Stomach (tissue), 8 donors: ENCODE measurements at regions not wholly inside any gene's neighbourhood (a gene's known extent, or its start where the extent isn't known, plus 50 kb on each side); places are given as distances from the start of the nearest gene placed in this dataset.
A peak's percentile ranks its signal among the peaks of the same experiment; 100 is the strongest.

ENCODE experiments used
- DNase-seq, 2 donors: peaks; one replicate each; pipeline versions ENCODE4 v3.0.0 to v3.0.0-alpha.2; 2013 to 2019
- H3K27ac ChIP-seq, 5 donors: fragments of 200-600 bp in 4 of 5; sonication (generic) in 4 of 5; one replicate each; pipeline ENCODE4 v1.5.1; 2013 to 2019; ENCODE audit warnings: mild to moderate bottlenecking in 1 of 5, moderate library complexity in 1 of 5
- H3K27me3 ChIP-seq, 3 donors: fragments of 200-600 bp; sonication (generic); one replicate each; pipeline ENCODE4 v1.5.1; 2017 to 2019; ENCODE audit warnings: mixed run types in 1 of 3
- H3K36me3 ChIP-seq, 4 donors: fragments of 200-600 bp; sonication (generic); 1 replicate in 3 of 4; 2 replicates in 1 of 4; pipeline ENCODE4 v1.5.1; 2016 to 2019
- H3K4me1 ChIP-seq, 4 donors: fragments of 200-600 bp; sonication (generic); one replicate each; pipeline ENCODE4 v1.5.1; 2016 to 2019
- H3K4me3 ChIP-seq, 4 donors: fragments of 200-600 bp; sonication (generic) in 3 of 4; one replicate each; pipeline ENCODE4 v1.5.1; 2016 to 2019; ENCODE audit warnings: mild to moderate bottlenecking in 1 of 4
- H3K9me3 ChIP-seq, 4 donors: fragments of 200-600 bp; sonication (generic); one replicate each; pipeline ENCODE4 v1.5.1; 2016 to 2019
- EP300 ChIP-seq: sonication (generic); formaldehyde crosslinking; IDR thresholded peaks from one replicate; pipeline ENCODE4 v1.6.1; 2017; ENCODE audit warnings: antibody characterized with exemption
- POLR2A ChIP-seq, 4 donors: fragments of 450-650 bp; IDR thresholded peaks; one replicate each; pipeline ENCODE4 v1.6.1; 2016; ENCODE audit warnings: antibody characterized with exemption in 4 of 4, control low read depth in 2 of 4, mild to moderate bottlenecking in 1 of 4, moderate library complexity in 1 of 4
- POLR2AphosphoS5 ChIP-seq, 3 donors: sonication (generic); formaldehyde crosslinking; IDR thresholded peaks; one replicate each; pipeline ENCODE4 v1.6.1; 2016; ENCODE audit warnings: antibody characterized with exemption in 3 of 3
- WGBS, 5 donors: extraction: QIAGEN DNeasy Blood & Tissue Kit in 3 of 5; methylation state at CpG; one replicate each; pipeline versions ENCODE4 v1.1.5 to v1.1.7; 2013 to 2018; 5-methylcytosine and 5-hydroxymethylcytosine counted together
- intact Hi-C: fragments of 100-400 bp; cut with DNase I; formaldehyde crosslinking; loops from one replicate; pipeline ENCODE4 v1.15.1; 2023; ENCODE audit warnings: low total_unique reads
- TF ChIP-seq, protein P1 (sequence below), 7 experiments: fragments of 450-650 bp in 4 of 7; fragments of 200-600 bp in 3 of 7; sonication (generic) in 3 of 7; IDR thresholded peaks; one replicate each; pipeline ENCODE4 v1.5.1; 2016 to 2019; ENCODE audit warnings: antibody characterized with exemption in 7 of 7, control low read depth in 2 of 7, mild to moderate bottlenecking in 1 of 7
- donor health status: healthy with polysubstance abuse.
- donor health status: Bipolar disorder and iron deficiency.
- donor health status: healthy.

DNA sequence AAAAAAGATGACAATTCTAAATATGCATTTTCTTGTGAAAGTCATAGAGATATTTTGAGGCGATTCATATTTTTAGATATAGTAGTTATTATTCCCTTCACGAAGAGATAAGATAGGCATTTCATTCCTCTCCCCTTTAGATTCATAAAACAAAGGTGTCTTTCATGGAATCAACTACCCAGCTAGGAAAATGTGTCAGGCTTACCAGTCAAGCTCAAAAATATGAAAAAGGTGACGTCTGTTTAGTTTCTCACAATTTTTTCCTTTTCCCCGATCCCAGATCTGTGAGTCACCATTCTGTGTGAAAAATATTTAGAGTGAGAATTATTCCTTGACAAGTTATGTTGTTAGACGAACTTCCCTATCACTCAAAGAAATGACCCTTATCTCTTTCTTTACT lies 95.4 kb upstream of the FN1 start:
- Histone ChIP-seq H3K9me3 (peaks cover 0 to 15% (median 10%) of the 10 kb centered on the region in 4 donors), H3K4me3 (no peak overlapping the region), H3K36me3 (no peaks in the 10 kb centered on the region), H3K4me1 (peaks cover 0 to 17% (median 0%) of the 10 kb centered on the region in 4 donors), H3K27ac (no peak overlapping the region), H3K27me3 (no peaks in the 10 kb centered on the region)
- 23 to 40% (median 32%) methylated on average over 5 of the region's 5 CpGs for WGBS, 5 donors
- intact Hi-C loops: no loop called here
- no peak for TF ChIP-seq EP300
- TF ChIP-seq, protein P1, sequence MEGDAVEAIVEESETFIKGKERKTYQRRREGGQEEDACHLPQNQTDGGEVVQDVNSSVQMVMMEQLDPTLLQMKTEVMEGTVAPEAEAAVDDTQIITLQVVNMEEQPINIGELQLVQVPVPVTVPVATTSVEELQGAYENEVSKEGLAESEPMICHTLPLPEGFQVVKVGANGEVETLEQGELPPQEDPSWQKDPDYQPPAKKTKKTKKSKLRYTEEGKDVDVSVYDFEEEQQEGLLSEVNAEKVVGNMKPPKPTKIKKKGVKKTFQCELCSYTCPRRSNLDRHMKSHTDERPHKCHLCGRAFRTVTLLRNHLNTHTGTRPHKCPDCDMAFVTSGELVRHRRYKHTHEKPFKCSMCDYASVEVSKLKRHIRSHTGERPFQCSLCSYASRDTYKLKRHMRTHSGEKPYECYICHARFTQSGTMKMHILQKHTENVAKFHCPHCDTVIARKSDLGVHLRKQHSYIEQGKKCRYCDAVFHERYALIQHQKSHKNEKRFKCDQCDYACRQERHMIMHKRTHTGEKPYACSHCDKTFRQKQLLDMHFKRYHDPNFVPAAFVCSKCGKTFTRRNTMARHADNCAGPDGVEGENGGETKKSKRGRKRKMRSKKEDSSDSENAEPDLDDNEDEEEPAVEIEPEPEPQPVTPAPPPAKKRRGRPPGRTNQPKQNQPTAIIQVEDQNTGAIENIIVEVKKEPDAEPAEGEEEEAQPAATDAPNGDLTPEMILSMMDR (IDR thresholded peaks at IDR 0.05): no peak
- no peak for TF ChIP-seq POLR2AphosphoS5 (IDR thresholded peaks at IDR 0.05)
- TF ChIP-seq POLR2A (IDR thresholded peaks at IDR 0.05): no peak
- no peak for DNase-seq

DNA sequence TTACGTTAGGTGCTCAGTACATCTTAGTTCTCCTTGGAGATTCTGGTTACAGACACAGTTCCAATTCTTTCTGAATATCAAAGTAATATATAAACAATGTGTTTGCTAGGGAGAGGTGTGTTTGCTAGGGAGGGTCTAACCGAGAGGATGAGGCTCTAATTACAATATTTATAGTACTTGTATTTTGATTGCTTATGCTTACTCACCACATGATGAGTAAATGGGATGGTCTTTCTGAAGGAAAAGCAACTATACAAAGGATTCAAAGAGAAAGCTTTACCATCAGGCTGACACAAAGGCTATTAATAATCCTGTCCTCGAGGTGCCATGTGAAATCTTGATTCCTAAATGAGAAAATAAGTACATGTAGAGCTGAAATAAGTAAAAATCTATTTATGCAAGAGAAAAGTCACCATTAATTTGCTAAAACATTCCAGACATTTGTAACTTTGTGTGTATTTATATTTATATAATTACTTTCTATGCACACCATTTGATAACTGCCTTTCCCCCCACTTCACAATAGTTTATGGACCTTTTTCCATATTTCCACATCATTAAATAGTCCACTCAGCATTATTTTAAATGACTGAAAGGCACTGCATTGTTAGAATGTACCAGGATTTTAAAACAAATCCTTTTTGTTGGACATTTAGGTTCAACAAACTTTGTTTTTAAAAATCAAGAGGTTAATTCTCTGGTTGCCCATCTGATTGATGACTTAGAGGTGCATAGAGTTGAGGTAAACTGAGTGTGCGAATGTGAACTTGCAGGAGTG lies 94.5 kb upstream of the FN1 start:
- Histone ChIP-seq H3K9me3 (peaks cover 0 to 15% (median 10%) of the 10 kb centered on the region in 4 donors), H3K4me3 (no peak overlapping the region), H3K27me3 (no peaks in the 10 kb centered on the region), H3K27ac (no peak overlapping the region), H3K36me3 (no peaks in the 10 kb centered on the region), H3K4me1 (peaks cover 0 to 11% (median 0%) of the 10 kb centered on the region in 4 donors)
- intact Hi-C loops: no loop called here
- DNase-seq: no peak
- TF ChIP-seq EP300: no peak
- no peak for TF ChIP-seq POLR2A (IDR thresholded peaks at IDR 0.05)
- TF ChIP-seq POLR2AphosphoS5 (IDR thresholded peaks at IDR 0.05): no peak
- TF ChIP-seq, protein P1 (IDR thresholded peaks at IDR 0.05): no peak
- 55 to 69% (median 66%) methylated on average over 4 of the region's 4 CpGs for WGBS, 5 donors

DNA sequence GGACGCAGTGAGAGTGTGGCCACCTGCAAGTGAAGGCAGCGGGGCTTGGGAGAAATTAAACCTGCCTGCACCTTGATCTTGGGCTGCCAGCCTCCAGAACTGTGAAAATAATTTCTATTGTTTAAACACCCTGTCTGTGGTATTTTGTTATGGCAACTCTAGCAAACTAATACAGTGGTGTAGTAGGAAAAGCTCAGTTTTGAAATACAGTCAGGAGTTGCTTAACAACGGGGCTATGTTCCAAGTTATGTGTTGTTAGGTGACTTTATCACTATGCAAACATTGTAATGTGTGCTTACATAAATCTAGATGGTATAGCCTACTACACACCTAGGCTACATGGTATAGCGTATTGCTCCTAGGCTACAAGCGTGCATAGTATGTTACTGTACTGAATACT lies 93.4 kb upstream of the FN1 start:
- intact Hi-C loops: no loop called here
- WGBS, 5 donors: 55 to 66% (median 61%) methylated on average over 5 of the region's 5 CpGs

DNA sequence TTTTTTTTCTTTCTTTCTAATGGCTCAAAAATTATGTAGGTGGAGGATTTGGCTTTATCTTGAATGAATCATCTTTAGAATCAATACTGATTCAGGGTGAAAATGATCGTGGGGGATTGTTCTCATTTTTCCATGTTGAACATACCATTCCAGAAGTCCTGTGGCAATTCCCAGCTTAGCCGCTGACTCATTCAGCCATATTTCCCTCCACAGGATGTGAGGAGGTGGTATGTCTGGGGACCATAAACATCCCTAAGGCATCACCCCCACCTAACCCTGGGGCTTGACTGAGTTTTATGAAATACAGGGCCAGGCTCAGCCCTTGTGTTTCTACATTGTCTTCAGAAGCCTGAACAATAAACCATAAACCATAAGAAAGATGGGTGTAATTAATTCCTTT lies 92.7 kb upstream of the FN1 start:
- peaks cover 0 to 11% (median 0%) of the 10 kb centered on the region in 4 donors for H3K4me1 ChIP-seq
- H3K27ac ChIP-seq: no peak overlapping the region
- H3K9me3 ChIP-seq: peaks cover 0 to 6% (median 2%) of the 10 kb centered on the region in 4 donors
- DNase-seq: no peak
- H3K27me3 ChIP-seq: no peaks in the 10 kb centered on the region
- intact Hi-C loops: no loop called here
- WGBS, 5 donors: 77 to 84% (median 78%) methylated on average over 2 of the region's 2 CpGs
- H3K4me3 ChIP-seq: no peak overlapping the region
- H3K36me3 ChIP-seq: no peaks in the 10 kb centered on the region
- TF ChIP-seq EP300 (no peak), POLR2A (IDR thresholded peaks at IDR 0.05) (no peak), POLR2AphosphoS5 (IDR thresholded peaks at IDR 0.05) (no peak)
- TF ChIP-seq, protein P1 (IDR thresholded peaks at IDR 0.05): no peak

More for the DNA sequence above, 93.4 kb upstream of the FN1 start:
- H3K4me3 ChIP-seq: no peak overlapping the region
- no peaks in the 10 kb centered on the region for H3K27me3 ChIP-seq
- TF ChIP-seq EP300: no peak
- no peak for TF ChIP-seq POLR2AphosphoS5 (IDR thresholded peaks at IDR 0.05)
- TF ChIP-seq POLR2A (IDR thresholded peaks at IDR 0.05): no peak
- TF ChIP-seq, protein P1 (IDR thresholded peaks at IDR 0.05): no peak
- H3K36me3 ChIP-seq: no peaks in the 10 kb centered on the region
- peak in 1 of 2 donors; percentile 58 for DNase-seq
- H3K27ac ChIP-seq: no peak overlapping the region
- H3K4me1 ChIP-seq: peaks cover 0 to 11% (median 0%) of the 10 kb centered on the region in 4 donors
- H3K9me3 ChIP-seq: peaks cover 0 to 14% (median 9%) of the 10 kb centered on the region in 4 donors
